ENCODE measurements at regions not wholly inside any gene's neighbourhood (a gene's known extent, or its start where the extent isn't known, plus 50 kb on each side); places are given as distances from the start of the nearest gene placed in this dataset.

DNA sequence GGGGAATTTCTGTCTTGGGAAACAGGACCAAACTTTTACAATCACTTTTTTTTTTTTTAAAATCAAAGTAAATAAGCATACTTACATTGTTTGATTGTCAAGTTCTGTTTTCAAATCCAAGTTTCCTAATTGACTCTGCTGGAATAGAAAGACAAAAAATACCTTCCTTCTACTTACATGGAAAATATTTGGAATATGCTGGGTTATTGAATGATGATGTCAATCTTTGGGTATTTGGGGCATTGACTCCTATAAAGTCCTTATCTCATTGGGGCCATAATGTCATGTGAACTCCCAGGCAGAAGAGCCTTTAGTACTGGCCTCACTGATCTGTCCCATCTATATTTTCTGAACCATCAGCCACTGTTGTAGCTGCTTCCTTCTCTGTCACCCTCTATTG, 122.6 kb upstream of the NOX3 start:
- TF ChIP-seq EP300 (IDR thresholded peaks at IDR 0.05) (no peak), POLR2AphosphoS5 (IDR thresholded peaks at IDR 0.05) (no peak), CTCF (IDR thresholded peaks at IDR 0.05) (no peak), POLR2A (IDR thresholded peaks at IDR 0.05) (no peak)

All from sigmoid colon (tissue), 4 donors.